CD4-positive, alpha-beta T cell (primary cell): ENCODE measurements at regions not wholly inside any gene's neighbourhood (a gene's known extent, or its start where the extent isn't known, plus 50 kb on each side); places are given as distances from the start of the nearest gene placed in this dataset.

Experiments
- ATAC-seq: fragments of 200-7000 bp; cut with Tn5 transposase; one replicate; pipeline ENCODE4 v1.10.0; 2022; ENCODE audit warnings: mild to moderate bottlenecking; ENCODE audit not compliant: poor library complexity
- CTCF ChIA-PET: fragments of 350-600 bp; sonication (Branson Sonifier 250); formaldehyde crosslinking; loops from one replicate; lab custom pipeline; 2021; ENCODE audit warnings: antibody characterized with exemption, inconsistent platforms; lab: Charles Lee
- POLR2A ChIA-PET: fragments of 350-600 bp; sonication (Branson Sonifier 250); formaldehyde crosslinking; loops from one replicate; lab custom pipeline; 2021; ENCODE audit warnings: antibody characterized with exemption, inconsistent platforms; lab: Charles Lee
- DNase-seq, 14 experiments: peaks; one replicate each; pipeline ENCODE4 v3.0.0-alpha.2; 2013 to 2020; ENCODE audit warnings: mixed read lengths in 2 of 14
- H3K27ac ChIP-seq, 2 donors: one replicate each; pipeline versions ENCODE4 v1.5.1 to v1.7.0; 2013; ENCODE audit warnings: low read length in 2 of 2, low read depth in 1 of 2, mild to moderate bottlenecking in 1 of 2
- H3K27me3 ChIP-seq, 2 experiments: 1 replicate in 1 of 2; 2 replicates in 1 of 2; pipeline versions ENCODE4 v1.6.1 to v1.7.0; 2013; ENCODE audit warnings: low read length in 2 of 2, control low read depth in 1 of 2, mild to moderate bottlenecking in 1 of 2, moderate library complexity in 1 of 2; ENCODE audit not compliant: insufficient read depth in 2 of 2, control insufficient read depth in 1 of 2
- H3K36me3 ChIP-seq: one replicate; pipeline ENCODE4 v1.6.1; 2013; ENCODE audit warnings: low read length, control low read depth; ENCODE audit not compliant: insufficient read depth
- H3K4me1 ChIP-seq: one replicate; pipeline ENCODE4 v1.6.1; 2013; ENCODE audit warnings: low read length, control low read depth; ENCODE audit not compliant: insufficient read depth
- H3K4me3 ChIP-seq: one replicate; pipeline ENCODE4 v1.5.1; 2013; ENCODE audit warnings: mild to moderate bottlenecking, low read length, moderate library complexity
- H3K9me3 ChIP-seq, 2 experiments: 1 replicate in 1 of 2; 2 replicates in 1 of 2; pipeline versions ENCODE4 v1.6.1 to v1.7.0; 2013; ENCODE audit warnings: low read length in 2 of 2, mild to moderate bottlenecking in 2 of 2, control low read depth in 1 of 2, moderate library complexity in 1 of 2; ENCODE audit not compliant: control insufficient read depth in 1 of 2, insufficient read depth in 1 of 2
- H3K27ac Mint-ChIP-seq: one replicate; pipeline ENCODE4 v1.8.0; 2020; ENCODE audit warnings: mixed read lengths
- H3K27me3 Mint-ChIP-seq: one replicate; pipeline ENCODE4 v1.8.0; 2021; ENCODE audit warnings: mixed read lengths
- H3K36me3 Mint-ChIP-seq: one replicate; pipeline ENCODE4 v1.8.0; 2021; ENCODE audit warnings: low read depth, mixed read lengths
- H3K4me1 Mint-ChIP-seq: one replicate; pipeline ENCODE4 v1.8.0; 2021; ENCODE audit warnings: low read depth, mixed read lengths
- H3K4me3 Mint-ChIP-seq: one replicate; pipeline ENCODE4 v1.8.0; 2020; ENCODE audit warnings: mild to moderate bottlenecking, mixed read lengths
- H3K9me3 Mint-ChIP-seq: one replicate; pipeline ENCODE4 v1.8.0; 2020; ENCODE audit warnings: mixed read lengths
- CTCF ChIP-seq: fragments of 200-600 bp; IDR thresholded peaks from one replicate; pipeline ENCODE4 v1.8.0; 2022; ENCODE audit warnings: antibody characterized with exemption, mild to moderate bottlenecking
- intact Hi-C, 2 experiments: fragments of 100-400 bp; cut with DNase I in 1 of 2; cut with micrococcal nuclease in 1 of 2; formaldehyde crosslinking; loops; one replicate each; pipeline versions ENCODE4 v1.15.1 to v1.9.0; 2023 to 2025; cut with DNase I, micrococcal nuclease

- H3K4me3 ChIP-seq, result no peak overlapping the region
- intact Hi-C loops, result no loop called here
- H3K36me3 Mint-ChIP-seq, result no peaks in the 10 kb centered on the region
- ATAC-seq, result no peak
- H3K27ac Mint-ChIP-seq, result no peak overlapping the region
- POLR2A ChIA-PET, result no interaction called here
- no peaks in the 10 kb centered on the region for H3K27me3 Mint-ChIP-seq
- no peaks in the 10 kb centered on the region for H3K4me1 ChIP-seq
- no peak for DNase-seq
- H3K27me3 ChIP-seq, result peaks cover 0 to 3% of the 10 kb centered on the region in 2 experiments
- no peaks in the 10 kb centered on the region for H3K36me3 ChIP-seq
- H3K4me3 Mint-ChIP-seq, result no peak overlapping the region
- peaks cover 0 to 9% of the 10 kb centered on the region in 2 experiments for H3K9me3 ChIP-seq
- CTCF ChIA-PET, result no interaction called here
- no peaks in the 10 kb centered on the region for H3K9me3 Mint-ChIP-seq
- H3K4me1 Mint-ChIP-seq, result no peaks in the 10 kb centered on the region
- TF ChIP-seq CTCF, result no peak
- H3K27ac ChIP-seq, result no peak overlapping the region
Observed at GRCh38 chr1:4367230-4367777, 287.1 kb upstream of the AJAP1 start.

GRCh38 chr1:4369335-4369734 lies 285.1 kb upstream of the AJAP1 start:
- Mint-ChIP-seq H3K27me3 (no peaks in the 10 kb centered on the region), H3K27ac (no peak overlapping the region), H3K36me3 (no peaks in the 10 kb centered on the region), H3K4me3 (no peak overlapping the region), H3K4me1 (no peaks in the 10 kb centered on the region), H3K9me3 (no peaks in the 10 kb centered on the region)
- no peak for TF ChIP-seq CTCF
- no peaks in the 10 kb centered on the region for H3K36me3 ChIP-seq
- ATAC-seq (no peak), DNase-seq (no peak)
- H3K4me3 ChIP-seq, result no peak overlapping the region
- intact Hi-C loops, result no loop called here
- H3K4me1 ChIP-seq, result no peaks in the 10 kb centered on the region
- H3K27ac ChIP-seq, result no peak overlapping the region
- ChIA-PET CTCF (no interaction called here), POLR2A (no interaction called here)
- H3K27me3 ChIP-seq, result peaks cover 0 to 3% of the 10 kb centered on the region in 2 experiments
- H3K9me3 ChIP-seq, result peaks cover 0 to 9% of the 10 kb centered on the region in 2 experiments

GRCh38 chr1:4371849-4372248 lies 282.6 kb upstream of the AJAP1 start:
- H3K4me3 Mint-ChIP-seq, result no peak overlapping the region
- Histone ChIP-seq H3K9me3 (no peaks in the 10 kb centered on the region), H3K27me3 (peaks cover 0 to 3% of the 10 kb centered on the region in 2 experiments), H3K27ac (no peak overlapping the region), H3K4me1 (no peaks in the 10 kb centered on the region), H3K36me3 (no peaks in the 10 kb centered on the region), H3K4me3 (no peak overlapping the region)
- no peak for ATAC-seq
- CTCF ChIA-PET, result no interaction called here
- H3K9me3 Mint-ChIP-seq, result no peaks in the 10 kb centered on the region
- intact Hi-C loops, result no loop called here
- H3K4me1 Mint-ChIP-seq, result no peaks in the 10 kb centered on the region
- POLR2A ChIA-PET, result no interaction called here
- TF ChIP-seq CTCF, result no peak
- no peak overlapping the region for H3K27ac Mint-ChIP-seq
- H3K36me3 Mint-ChIP-seq, result no peaks in the 10 kb centered on the region
- H3K27me3 Mint-ChIP-seq, result peaks cover 5% of the 10 kb centered on the region
- DNase-seq, result no peak
